Kidney epithelial cell (primary cell): ENCODE measurements at regions not wholly inside any gene's neighbourhood (a gene's known extent, or its start where the extent isn't known, plus 50 kb on each side); places are given as distances from the start of the nearest gene placed in this dataset.
A peak's percentile ranks its signal among the peaks of the same experiment; 100 is the strongest.

Experiments used
- DNase-seq: peaks from one replicate; pipeline ENCODE4 v3.0.0-alpha.2; 2010; ENCODE audit warnings: low read depth
- H3K27me3 ChIP-seq: 2 replicates; pipeline ENCODE4 v1.6.0; 2011; ENCODE audit warnings: low read length; ENCODE audit not compliant: control insufficient read depth, insufficient read depth
- H3K36me3 ChIP-seq: 2 replicates; pipeline ENCODE4 v1.5.1; 2011; ENCODE audit warnings: low read length; ENCODE audit not compliant: control insufficient read depth, insufficient read depth
- H3K4me3 ChIP-seq: 2 replicates; pipeline ENCODE4 v1.5.1; 2011; ENCODE audit warnings: low read depth, mild to moderate bottlenecking, control low read depth, low read length
- TF ChIP-seq, protein P1 (sequence below): IDR thresholded peaks from 2 replicates; pipeline ENCODE4 v1.5.1; 2011; ENCODE audit warnings: mild to moderate bottlenecking, moderate library complexity, low read length, control low read depth, inconsistent platforms; ENCODE audit not compliant: insufficient read depth, poor library complexity, severe bottlenecking

DNA sequence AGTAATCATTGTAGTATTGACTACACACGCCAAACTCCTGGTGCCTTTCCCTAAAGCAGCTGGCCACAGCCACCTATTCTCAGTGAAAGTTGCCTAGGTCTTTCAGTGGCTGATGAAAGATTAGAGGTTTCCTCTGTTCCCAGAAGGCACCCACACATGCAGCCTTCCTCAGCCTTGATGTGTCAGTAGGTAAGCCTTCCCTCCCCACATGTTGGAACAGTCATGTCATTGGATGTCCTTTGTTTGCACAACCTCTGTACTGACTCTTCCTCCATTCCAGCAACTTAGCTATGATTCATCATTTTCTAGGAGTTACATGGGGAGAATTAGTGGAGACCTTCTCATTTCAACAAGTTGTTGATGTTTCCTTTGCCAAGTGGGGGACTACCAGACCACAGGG is 630.8 kb upstream of the SLC39A10 start:
- Histone ChIP-seq H3K4me3 (no peak overlapping the region), H3K27me3 (no peaks in the 10 kb centered on the region), H3K36me3 (no peaks in the 10 kb centered on the region)
- TF ChIP-seq, protein P1, sequence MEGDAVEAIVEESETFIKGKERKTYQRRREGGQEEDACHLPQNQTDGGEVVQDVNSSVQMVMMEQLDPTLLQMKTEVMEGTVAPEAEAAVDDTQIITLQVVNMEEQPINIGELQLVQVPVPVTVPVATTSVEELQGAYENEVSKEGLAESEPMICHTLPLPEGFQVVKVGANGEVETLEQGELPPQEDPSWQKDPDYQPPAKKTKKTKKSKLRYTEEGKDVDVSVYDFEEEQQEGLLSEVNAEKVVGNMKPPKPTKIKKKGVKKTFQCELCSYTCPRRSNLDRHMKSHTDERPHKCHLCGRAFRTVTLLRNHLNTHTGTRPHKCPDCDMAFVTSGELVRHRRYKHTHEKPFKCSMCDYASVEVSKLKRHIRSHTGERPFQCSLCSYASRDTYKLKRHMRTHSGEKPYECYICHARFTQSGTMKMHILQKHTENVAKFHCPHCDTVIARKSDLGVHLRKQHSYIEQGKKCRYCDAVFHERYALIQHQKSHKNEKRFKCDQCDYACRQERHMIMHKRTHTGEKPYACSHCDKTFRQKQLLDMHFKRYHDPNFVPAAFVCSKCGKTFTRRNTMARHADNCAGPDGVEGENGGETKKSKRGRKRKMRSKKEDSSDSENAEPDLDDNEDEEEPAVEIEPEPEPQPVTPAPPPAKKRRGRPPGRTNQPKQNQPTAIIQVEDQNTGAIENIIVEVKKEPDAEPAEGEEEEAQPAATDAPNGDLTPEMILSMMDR: no peak
- peak; percentile 12 for DNase-seq

DNA sequence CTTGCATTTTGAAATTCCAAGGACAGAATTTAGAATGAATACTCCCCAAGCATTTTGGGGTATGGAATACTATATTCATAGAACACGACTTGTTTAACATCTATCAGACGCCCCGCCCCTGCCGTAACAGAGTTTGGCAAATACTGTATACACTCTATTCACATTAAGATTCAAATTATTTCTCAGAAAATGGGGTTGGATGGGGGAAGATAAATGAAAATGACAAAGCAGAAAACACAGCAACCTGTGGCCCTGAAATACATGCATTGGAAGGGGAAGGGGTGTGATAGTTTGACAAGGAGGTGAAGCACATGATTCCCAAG is 634.6 kb upstream of the SLC39A10 start:
- H3K36me3 ChIP-seq: no peaks in the 10 kb centered on the region
- TF ChIP-seq, protein P1: no peak
- no peaks in the 10 kb centered on the region for H3K27me3 ChIP-seq
- DNase-seq: no peak
- no peak overlapping the region for H3K4me3 ChIP-seq

DNA sequence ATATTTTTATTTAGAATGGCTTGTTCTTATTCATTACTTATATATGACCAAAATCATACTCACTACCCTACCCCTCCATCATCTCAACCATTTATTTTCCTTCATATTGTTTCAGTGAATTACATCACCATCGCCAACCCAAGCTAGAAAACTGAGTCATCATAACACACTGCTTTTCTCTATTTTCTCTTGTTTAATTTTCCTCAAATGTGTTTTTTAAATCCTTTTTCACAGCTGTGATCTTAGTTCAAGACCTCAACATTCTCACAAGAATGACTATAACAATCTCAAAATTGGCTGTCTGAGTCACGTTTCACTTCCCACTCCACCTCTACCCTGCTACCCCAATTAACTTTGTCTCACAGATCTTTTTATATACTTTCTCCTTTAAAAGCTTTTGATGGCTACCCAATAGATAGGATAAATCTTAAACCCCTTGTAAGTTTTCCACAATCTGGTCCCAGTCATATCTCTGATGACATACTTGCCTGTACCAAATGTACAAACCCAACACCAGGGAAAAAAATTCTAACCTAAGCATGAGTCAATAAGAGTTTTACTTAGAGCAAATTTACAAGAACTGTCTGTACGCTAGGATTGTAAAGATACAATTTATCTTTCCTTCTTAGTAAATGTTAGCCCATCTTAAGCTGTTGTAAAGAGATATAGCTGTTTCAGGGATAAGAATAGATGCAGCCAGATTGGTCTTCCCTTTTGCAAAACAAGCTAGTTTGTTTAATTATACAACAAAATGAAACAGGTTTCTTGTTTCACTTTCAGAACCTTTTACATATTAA is 635.1 kb upstream of the SLC39A10 start:
- no peaks in the 10 kb centered on the region for H3K36me3 ChIP-seq
- no peak overlapping the region for H3K4me3 ChIP-seq
- TF ChIP-seq, protein P1: no peak
- DNase-seq: no peak
- no peaks in the 10 kb centered on the region for H3K27me3 ChIP-seq

DNA sequence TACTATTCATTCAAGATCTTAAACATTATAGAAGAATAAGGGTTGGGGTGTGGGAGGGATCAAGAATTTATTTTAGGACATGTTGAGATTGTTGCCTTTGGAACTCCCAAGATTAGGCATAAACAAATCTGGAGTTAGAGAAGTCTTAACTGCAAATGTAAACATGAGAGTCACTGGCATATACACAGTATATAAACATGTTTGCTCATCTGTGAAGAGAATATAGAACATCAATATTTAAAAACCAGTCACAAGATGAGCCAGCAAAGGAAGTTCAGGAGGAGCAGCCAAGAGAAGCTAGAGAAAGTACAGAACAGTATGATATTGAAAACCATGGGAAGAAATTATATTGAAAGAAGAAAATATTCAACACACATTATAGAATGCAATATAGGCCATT is 638.6 kb upstream of the SLC39A10 start:
- Histone ChIP-seq H3K27me3 (no peaks in the 10 kb centered on the region), H3K4me3 (no peak overlapping the region), H3K36me3 (no peaks in the 10 kb centered on the region)
- TF ChIP-seq, protein P1: no peak
- DNase-seq: no peak

DNA sequence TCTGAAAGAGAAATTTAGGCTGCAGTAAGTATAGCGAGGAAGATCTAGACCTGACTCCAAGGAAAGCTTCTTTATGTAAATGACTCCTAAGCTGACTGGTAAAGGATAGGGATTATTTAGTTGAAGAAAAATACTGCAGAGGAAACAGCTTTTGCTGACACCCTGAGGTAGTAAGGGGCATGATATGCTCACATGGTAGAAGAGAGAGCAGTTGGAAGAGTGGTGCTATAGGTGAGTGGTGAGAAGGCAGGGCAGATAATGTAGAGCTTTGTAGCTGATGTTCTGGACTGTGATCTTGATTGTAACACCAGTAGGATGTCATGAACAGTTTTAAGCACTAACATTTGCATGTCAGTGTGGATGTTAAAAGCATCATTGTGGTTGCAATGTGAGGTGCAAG is 639.1 kb upstream of the SLC39A10 start:
- TF ChIP-seq, protein P1: no peak
- Histone ChIP-seq H3K27me3 (no peaks in the 10 kb centered on the region), H3K4me3 (no peak overlapping the region)

DNA sequence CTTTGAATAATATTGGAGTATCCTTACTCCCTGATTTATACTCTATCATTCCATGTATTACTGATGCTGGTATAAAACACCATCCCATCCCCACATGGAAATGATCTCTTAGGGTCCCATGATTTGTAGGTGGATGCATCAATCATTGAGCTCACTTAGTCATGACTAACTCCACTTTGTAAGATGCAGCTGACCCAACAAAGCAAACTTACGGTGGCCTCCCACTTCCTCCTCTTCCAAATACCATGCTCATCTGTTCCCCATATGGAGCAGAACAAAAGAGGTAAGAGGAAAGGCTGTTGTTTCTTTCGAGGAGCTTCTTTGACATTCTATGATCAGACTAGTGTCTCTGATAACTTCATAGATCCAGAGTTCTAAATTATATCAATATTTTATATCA is 640.2 kb upstream of the SLC39A10 start:
- TF ChIP-seq, protein P1: no peak
- Histone ChIP-seq H3K4me3 (no peak overlapping the region), H3K27me3 (no peaks in the 10 kb centered on the region), H3K36me3 (no peaks in the 10 kb centered on the region)
- no peak for DNase-seq

More for the DNA sequence above, 639.1 kb upstream of the SLC39A10 start:
- H3K36me3 ChIP-seq: no peaks in the 10 kb centered on the region
- no peak for DNase-seq
